ENCODE measurements at regions not wholly inside any gene's neighbourhood (a gene's known extent, or its start where the extent isn't known, plus 50 kb on each side); places are given as distances from the start of the nearest gene placed in this dataset.
"Not testable (repeated sequence)": the region's sequence is repeated elsewhere in the genome, so short reads cannot be mapped to it uniquely, and the experiment has no call there.

GRCh38 chr6:85798931-85799652, 156.4 kb upstream of the SYNCRIP start:
- no peak for DNase-seq

DNA sequence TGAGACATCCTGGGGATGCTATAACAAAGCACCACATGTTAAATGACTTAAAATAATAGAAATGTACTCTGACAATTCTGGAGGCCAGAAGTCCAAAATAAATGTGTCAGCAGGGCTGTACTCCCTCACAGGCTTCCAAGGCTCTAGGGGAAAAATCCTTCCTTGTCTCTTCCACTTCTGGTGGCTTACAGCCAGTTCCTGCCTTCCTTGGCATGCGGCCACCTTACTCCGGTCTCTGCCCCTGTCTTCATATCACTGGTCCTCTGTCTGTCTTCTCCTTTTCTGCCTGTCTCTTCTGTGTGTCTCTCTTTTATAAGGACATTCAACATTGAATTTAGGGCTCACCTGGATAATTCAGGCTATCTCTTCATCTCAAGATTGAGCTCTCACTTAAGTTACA, 155.3 kb upstream of the SYNCRIP start:
- DNase-seq: no peak

GRCh38 chr6:85795945-85796344, 153.3 kb upstream of the SYNCRIP start:
- DNase-seq: no peak

DNA sequence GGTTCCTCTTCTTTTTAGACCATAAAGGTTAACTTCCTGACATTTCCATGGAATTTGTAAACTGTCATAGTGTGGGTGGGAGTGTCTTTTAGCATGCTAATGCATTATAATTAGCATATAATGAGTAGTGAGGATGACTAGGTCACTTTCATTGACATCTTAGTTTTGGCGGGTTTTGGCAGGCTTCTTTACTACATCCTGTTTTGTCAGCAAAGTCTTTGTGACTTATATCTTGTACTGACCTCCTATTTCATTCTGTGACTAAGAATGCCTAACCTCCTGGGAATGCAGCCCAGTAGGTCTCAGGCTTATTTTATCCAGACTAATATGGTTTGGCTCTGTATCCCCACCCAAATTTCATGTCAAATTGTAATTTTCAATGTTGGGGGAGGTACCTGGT, 149.6 kb upstream of the SYNCRIP start:
- no peak for DNase-seq

GRCh38 chr6:85775883-85776282, 133.2 kb upstream of the SYNCRIP start:
- DNase-seq: no peak

GRCh38 chr6:85772641-85773040, 130.0 kb upstream of the SYNCRIP start:
- no peak for DNase-seq

DNA sequence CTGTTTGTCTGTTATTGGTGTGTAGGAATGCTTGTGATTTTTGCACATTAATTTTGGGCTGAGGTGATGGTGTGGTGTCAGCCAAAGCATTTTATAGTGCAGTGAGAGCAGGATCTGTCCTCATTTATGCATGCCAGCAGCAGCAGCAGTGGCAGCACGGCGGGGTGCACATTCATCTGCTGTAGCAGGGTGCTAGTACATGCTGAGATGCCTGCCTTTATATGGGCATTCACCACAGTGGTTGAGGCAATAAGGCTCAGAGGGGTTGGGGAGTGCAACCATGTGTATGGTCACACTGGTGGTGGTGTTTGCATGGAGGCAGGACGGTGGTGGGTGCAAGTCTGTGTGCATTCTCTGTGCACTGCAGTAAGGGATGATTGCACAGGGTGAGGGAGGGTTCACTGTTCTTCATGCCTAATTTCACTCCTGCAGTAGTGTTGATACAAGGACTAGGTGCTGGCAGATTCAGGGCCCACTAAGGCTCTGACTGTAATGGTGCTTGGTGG, 129.3 kb upstream of the SYNCRIP start:
- DNase-seq: no peak

DNA sequence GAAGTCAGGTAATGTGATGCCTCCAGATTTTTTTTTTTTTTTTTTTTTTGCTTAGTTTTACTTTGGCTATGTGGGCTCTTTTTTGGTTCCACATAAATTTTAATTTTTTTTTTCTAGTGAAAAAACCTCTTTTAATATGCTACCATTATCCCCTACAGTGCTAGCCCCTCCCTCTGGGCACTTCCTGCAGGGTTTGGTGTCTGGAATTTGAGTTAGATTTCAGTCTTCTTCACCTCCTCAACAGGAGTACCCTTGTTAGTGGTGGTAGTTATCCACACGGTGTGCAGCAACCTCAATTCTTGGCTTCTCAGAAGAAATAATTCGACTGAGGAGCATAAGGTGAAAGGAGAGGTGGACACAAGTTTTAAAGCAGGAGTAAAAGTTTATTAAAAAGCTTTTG, 128.8 kb upstream of the SYNCRIP start:
- no peak for DNase-seq

DNA sequence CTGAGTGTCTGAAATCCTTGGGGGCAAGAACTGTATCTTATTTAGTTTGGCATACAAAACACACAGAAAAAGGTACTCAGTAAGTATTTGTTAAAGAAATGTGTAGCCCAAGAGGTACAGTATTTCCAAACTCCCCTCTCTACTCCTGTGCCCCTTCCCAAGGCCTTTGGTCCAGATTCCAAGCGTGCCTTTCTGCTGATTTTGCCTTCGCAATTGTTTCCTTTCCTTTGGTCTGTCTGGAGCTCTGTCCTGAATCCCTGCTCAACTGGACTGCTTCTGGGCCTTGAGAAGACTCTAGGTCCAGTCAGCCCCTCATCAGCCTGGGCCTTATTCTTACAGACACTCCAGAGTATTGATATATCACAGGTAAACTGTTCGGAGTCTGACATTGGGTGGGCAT, 122.2 kb upstream of the SYNCRIP start:
- DNase-seq: no peak

GRCh38 chr6:85756982-85757381, 114.3 kb upstream of the SYNCRIP start:
- no peak for DNase-seq

DNA sequence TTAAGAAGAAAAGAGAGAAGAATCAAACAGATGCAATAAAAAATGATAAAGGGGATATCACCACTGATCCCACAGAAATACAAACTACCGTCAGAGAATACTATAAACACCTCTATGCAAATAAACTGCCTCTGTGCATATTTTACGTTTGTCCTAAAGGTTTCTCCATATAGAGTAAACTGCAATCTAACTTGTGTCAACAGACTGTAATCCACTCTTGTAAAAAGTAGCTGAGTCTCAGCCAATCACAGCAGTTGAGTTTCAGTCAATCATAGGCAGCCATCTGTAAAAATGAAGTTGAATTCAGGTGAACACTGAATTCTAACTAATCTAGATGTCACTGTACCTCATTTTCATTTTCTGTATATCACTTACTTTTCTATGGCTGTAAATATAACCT, 112.2 kb upstream of the SYNCRIP start:
- DNase-seq: no peak

DNA sequence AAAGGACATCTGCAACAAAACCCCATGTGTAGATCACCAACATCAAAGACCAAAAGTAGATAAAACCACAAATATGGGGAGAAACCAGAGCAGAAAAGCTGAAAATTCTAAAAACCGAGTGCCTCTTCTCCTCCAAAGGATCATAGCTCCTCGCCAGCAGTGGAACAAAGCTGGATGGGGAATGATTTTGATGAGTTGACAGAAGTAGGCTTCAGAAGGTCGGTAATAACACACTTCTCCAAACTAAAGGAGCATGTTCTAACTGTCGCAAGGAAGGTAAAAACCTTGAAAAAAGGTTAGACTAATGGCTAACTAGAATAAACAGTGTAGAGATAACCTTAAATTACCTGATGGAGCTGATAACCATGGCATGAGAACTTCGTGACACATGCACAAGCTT, 109.9 kb upstream of the SYNCRIP start:
- no peak for DNase-seq

- DNase-seq: no peak
These were observed 108.8 kb upstream of the SYNCRIP start for GRCh38 chr6:85751374-85752055.

- DNase-seq: not testable (repeated sequence)
These were observed 107.5 kb upstream of the SYNCRIP start for GRCh38 chr6:85750146-85750545.

GRCh38 chr6:85749236-85749635, 106.5 kb upstream of the SYNCRIP start:
- DNase-seq: no peak

DNA sequence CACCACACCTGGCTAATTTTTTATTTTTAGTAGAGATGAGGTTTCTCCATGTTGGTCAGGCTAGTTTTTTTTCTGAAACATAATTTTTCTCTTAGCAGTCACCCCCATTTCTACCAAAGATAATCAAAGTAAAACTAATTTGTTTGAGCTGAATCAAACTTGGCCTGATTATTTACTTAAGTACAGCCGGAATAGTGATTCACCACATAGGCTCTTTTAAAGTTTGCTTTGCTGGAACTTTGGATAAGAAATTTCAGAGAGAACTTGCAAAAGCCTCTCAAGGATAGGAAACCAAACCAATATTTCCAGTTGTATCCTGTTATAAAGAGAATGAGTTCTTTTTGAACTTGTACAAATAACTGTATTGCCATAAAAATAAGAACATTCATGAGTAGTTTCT, 105.0 kb upstream of the SYNCRIP start:
- no peak for DNase-seq

DNA sequence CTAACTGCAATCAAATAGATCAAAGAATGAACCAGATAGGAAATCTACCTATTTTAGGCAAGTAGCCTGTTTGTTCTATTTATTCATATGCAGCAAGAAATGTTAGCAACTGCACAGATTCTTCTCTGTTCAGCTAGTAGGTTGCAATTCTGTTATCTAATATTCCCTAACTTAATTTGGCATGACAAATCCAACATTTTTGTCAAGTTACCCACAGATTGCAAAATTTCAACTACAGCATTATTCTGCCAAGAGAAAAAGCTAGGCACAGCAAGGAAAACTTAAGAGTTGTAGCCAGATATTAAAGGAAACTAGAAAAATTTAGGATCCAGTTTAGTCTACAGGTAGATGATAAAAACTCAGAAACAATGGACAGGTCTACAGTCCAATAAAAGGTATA, 104.4 kb upstream of the SYNCRIP start:
- DNase-seq: no peak

DNA sequence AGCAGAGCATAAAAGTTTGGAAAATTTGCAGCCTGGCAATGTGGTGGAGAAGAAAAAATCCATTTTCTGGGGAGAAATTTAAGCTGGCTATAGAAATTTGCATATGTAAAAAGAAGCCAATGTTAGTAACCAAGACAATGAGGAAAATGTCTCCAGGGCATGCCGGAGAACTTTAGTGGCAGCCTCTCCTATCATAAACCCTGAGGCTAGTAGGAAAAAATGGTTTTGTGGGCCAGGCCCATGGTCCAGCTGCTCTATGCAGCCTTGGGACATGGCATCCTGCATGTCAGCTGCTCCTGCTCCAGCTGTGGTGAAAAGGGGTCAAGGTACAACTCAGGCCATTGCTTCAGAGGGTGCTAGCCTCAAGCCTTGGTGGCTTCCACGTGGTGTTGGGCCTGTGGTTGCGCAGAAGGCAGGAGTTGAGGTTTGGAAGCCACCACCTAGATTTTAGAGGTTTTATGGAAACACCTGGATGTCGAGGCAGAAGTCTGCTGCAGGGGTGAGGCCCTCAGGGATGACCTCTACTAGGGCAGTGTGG, 101.8 kb upstream of the SYNCRIP start:
- DNase-seq: no peak

GRCh38 chr6:85726206-85726605, 83.5 kb upstream of the SYNCRIP start:
- DNase-seq: no peak

GRCh38 chr6:85715797-85716196, 73.1 kb upstream of the SYNCRIP start:
- DNase-seq: no peak

- DNase-seq: no peak
These were observed 72.3 kb upstream of the SYNCRIP start for GRCh38 chr6:85714893-85715530.

GRCh38 chr6:85712346-85712745, 69.7 kb upstream of the SYNCRIP start:
- no peak for DNase-seq

DNA sequence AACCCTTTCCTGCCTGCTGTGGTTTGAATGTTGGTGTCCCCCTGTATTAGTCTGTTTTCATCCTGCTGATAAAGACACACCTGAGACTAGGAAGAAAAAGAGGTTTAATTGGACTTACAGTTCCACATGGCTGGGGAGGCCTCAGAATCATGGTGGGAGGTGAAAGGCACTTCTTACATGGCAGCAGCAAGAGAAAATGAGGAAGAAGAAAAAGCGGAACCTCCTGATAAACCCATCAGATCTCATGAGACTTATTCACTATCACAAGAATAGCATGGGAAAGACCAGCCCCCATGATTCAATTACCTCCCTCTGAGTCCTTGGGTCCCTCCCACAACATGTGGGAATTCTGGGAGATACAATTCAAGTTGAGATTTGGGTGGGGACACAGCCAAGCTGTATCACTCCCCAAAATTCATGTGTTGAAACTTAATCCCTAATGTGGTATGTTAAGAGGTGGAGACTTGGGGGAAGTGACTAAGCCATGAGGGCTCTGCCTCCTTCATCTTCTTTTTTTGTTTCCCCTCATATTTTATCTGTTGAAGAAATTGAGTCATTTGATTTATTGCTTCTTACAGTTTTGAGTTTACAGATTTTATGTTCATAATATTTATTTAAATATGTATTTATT, 64.9 kb upstream of the SYNCRIP start:
- not testable (repeated sequence) for DNase-seq
